ENCODE measurements at regions not wholly inside any gene's neighbourhood (a gene's known extent, or its start where the extent isn't known, plus 50 kb on each side); places are given as distances from the start of the nearest gene placed in this dataset.

DNA sequence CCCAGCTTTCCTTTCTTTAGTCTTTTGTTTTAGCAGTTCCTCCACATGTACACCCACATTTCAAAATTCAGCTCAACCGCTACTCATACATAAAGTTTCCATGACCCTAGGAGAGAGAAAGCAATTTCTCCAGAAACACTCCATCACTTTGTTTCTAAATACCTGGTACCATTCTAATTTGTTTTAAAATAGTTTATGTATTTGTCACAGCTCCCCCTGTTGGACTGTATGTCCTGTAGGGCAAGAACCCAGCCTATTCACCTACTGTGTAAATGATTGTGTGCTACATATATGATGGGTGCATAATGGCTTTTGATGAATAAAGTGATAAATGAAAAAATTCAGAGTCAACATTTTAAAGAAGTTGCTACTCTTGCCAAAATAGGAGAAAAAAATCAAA lies 139.1 kb downstream of the COX7C start:
- Histone ChIP-seq H4K20me1 (ENCODE audit: insufficient read depth, low read length) (no peaks in the 10 kb centered on the region), H3K27ac (ENCODE audit: low read depth in 1 of 2, low read length in 2 of 2) (no peak overlapping the region), H3K9ac (ENCODE audit: insufficient read depth, low read length, poor library complexity, severe bottlenecking) (no peak overlapping the region), H3K27me3 (ENCODE audit: control insufficient read depth in 2 of 2, insufficient read depth in 2 of 2, low read length in 2 of 2) (no peaks in the 10 kb centered on the region), H3K79me2 (ENCODE audit: insufficient read depth, low read length) (no peaks in the 10 kb centered on the region), H3K9me3 (replicated peaks in 1 of 2; ENCODE audit: control insufficient read depth in 1 of 2, insufficient read depth in 1 of 2, low read length in 2 of 2) (peaks cover 0 to 4% of the 10 kb centered on the region in 2 donors), H3K4me2 (replicated peaks; ENCODE audit: extremely low read depth, low read length, poor library complexity, severe bottlenecking) (no peak overlapping the region), H3K4me1 (ENCODE audit: control insufficient read depth in 1 of 2, insufficient read depth in 2 of 2, low read length in 2 of 2) (no peaks in the 10 kb centered on the region), H2AFZ (ENCODE audit: insufficient read depth, low read depth, low read length, poor library complexity, severe bottlenecking) (no peak overlapping the region), H3K36me3 (replicated peaks in 1 of 2; ENCODE audit: control insufficient read depth in 1 of 2, insufficient read depth in 2 of 2, low read length in 2 of 2) (no peaks in the 10 kb centered on the region), H3K4me3 (replicated peaks in 1 of 3; ENCODE audit: low read depth in 2 of 3, low read length in 3 of 3) (no peak overlapping the region)
- TF ChIP-seq, protein P1, sequence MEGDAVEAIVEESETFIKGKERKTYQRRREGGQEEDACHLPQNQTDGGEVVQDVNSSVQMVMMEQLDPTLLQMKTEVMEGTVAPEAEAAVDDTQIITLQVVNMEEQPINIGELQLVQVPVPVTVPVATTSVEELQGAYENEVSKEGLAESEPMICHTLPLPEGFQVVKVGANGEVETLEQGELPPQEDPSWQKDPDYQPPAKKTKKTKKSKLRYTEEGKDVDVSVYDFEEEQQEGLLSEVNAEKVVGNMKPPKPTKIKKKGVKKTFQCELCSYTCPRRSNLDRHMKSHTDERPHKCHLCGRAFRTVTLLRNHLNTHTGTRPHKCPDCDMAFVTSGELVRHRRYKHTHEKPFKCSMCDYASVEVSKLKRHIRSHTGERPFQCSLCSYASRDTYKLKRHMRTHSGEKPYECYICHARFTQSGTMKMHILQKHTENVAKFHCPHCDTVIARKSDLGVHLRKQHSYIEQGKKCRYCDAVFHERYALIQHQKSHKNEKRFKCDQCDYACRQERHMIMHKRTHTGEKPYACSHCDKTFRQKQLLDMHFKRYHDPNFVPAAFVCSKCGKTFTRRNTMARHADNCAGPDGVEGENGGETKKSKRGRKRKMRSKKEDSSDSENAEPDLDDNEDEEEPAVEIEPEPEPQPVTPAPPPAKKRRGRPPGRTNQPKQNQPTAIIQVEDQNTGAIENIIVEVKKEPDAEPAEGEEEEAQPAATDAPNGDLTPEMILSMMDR (IDR thresholded peaks at IDR 0.05) = no peak
- no CpG with 5 or more reads among the region's 1 CpG for WGBS (ENCODE audit: insufficient coverage)
- Mint-ChIP-seq H3K27ac (no peak overlapping the region), H3K4me3 (no peak overlapping the region), H3K27me3 (ENCODE audit: low read depth in 3 of 3) (no peaks in the 10 kb centered on the region), H3K9me3 (peaks cover 0 to 6% (median 0%) of the 10 kb centered on the region in 7 donors), H3K4me1 (no peaks in the 10 kb centered on the region), H3K36me3 (no peaks in the 10 kb centered on the region)
- intact Hi-C loops (cut with micrococcal nuclease) = no loop called here
- no peak for DNase-seq

DNA sequence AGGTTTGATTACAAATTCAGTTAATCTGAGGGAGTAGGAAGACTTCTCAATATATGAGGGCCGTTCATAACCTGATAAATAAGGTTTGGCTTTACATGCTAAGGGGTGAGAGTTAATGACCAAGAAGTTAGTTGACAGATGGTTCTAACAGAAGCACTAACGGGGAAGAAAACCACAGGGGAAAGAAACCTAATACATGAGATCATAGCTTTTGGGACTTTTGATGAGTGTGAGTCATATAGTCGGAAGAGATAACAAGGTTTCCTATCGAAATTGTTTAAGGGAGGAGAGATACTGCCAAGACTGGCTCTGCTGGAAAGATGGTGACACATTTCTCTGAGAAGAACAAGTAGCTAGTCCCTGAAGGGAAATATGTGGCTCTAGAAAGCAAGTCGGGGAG lies 140.1 kb downstream of the COX7C start:
- H3K4me2 ChIP-seq (replicated peaks; ENCODE audit: extremely low read depth, low read length, poor library complexity, severe bottlenecking) = no peak overlapping the region
- no peaks in the 10 kb centered on the region for H4K20me1 ChIP-seq (ENCODE audit: insufficient read depth, low read length)
- H3K27ac ChIP-seq (ENCODE audit: low read depth in 1 of 2, low read length in 2 of 2) = no peak overlapping the region
- no peak overlapping the region for H2AFZ ChIP-seq (ENCODE audit: insufficient read depth, low read depth, low read length, poor library complexity, severe bottlenecking)
- no peaks in the 10 kb centered on the region for H3K4me1 ChIP-seq (ENCODE audit: control insufficient read depth in 1 of 2, insufficient read depth in 2 of 2, low read length in 2 of 2)
- no peak overlapping the region for H3K9ac ChIP-seq (ENCODE audit: insufficient read depth, low read length, poor library complexity, severe bottlenecking)
- no peaks in the 10 kb centered on the region for H3K27me3 ChIP-seq (ENCODE audit: control insufficient read depth in 2 of 2, insufficient read depth in 2 of 2, low read length in 2 of 2)
- intact Hi-C loops (cut with micrococcal nuclease) = no loop called here
- Mint-ChIP-seq H3K9me3 (peaks cover 0 to 6% (median 0%) of the 10 kb centered on the region in 7 donors), H3K4me1 (no peaks in the 10 kb centered on the region), H3K27ac (no peak overlapping the region), H3K4me3 (no peak overlapping the region), H3K36me3 (no peaks in the 10 kb centered on the region), H3K27me3 (ENCODE audit: low read depth in 3 of 3) (no peaks in the 10 kb centered on the region)
- peaks cover 0 to 4% of the 10 kb centered on the region in 2 donors for H3K9me3 ChIP-seq (replicated peaks in 1 of 2; ENCODE audit: control insufficient read depth in 1 of 2, insufficient read depth in 1 of 2, low read length in 2 of 2)
- no peaks in the 10 kb centered on the region for H3K79me2 ChIP-seq (ENCODE audit: insufficient read depth, low read length)
- WGBS (ENCODE audit: insufficient coverage) = 85% methylated on average over 4 of the region's 5 CpGs
- no peak for DNase-seq
- no peak overlapping the region for H3K4me3 ChIP-seq (replicated peaks in 1 of 3; ENCODE audit: low read depth in 2 of 3, low read length in 3 of 3)
- TF ChIP-seq, protein P1 (IDR thresholded peaks at IDR 0.05) = no peak
- no peaks in the 10 kb centered on the region for H3K36me3 ChIP-seq (replicated peaks in 1 of 2; ENCODE audit: control insufficient read depth in 1 of 2, insufficient read depth in 2 of 2, low read length in 2 of 2)

Measured in CD14-positive monocyte (primary cell).